ENCODE measurements at regions not wholly inside any gene's neighbourhood (a gene's known extent, or its start where the extent isn't known, plus 50 kb on each side); places are given as distances from the start of the nearest gene placed in this dataset.

DNA sequence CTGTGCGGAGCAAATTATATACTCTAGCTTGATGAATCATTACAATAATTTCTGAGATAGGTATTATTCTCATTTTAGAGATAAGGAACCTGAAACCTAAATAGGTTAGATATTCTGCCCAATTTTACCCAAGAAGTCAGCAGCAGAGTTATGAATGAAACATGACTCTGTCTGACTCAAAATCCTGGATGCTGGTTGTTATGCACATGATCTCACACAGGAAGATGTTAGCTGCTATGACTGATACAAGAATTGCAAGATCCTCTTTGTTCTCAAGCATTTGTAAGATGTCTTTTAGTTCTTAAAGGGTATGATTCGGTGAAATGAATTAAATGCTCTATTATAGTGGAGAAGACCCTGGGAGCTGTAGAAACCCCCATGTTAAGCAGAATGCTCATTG is 447.8 kb downstream of the KIF2B start:
- no peak for DNase-seq
- BruUV-seq (replicated peaks), result no TSS peak
- intact Hi-C loops (cut with micrococcal nuclease; ENCODE audit: unreplicated experiment), result no loop called here
- no peaks in the 10 kb centered on the region for H3K36me3 ChIP-seq (ENCODE audit: control insufficient read depth, insufficient read depth, low read length)
- H3K4me3 ChIP-seq (ENCODE audit: low read depth, low read length), result no peak overlapping the region
- no peaks in the 10 kb centered on the region for H3K27me3 ChIP-seq (replicated peaks; ENCODE audit: control insufficient read depth, insufficient read depth, low read length)
- H3K27ac Mint-ChIP-seq (ENCODE audit: unreplicated experiment), result no peak overlapping the region
- TF ChIP-seq, protein P1, sequence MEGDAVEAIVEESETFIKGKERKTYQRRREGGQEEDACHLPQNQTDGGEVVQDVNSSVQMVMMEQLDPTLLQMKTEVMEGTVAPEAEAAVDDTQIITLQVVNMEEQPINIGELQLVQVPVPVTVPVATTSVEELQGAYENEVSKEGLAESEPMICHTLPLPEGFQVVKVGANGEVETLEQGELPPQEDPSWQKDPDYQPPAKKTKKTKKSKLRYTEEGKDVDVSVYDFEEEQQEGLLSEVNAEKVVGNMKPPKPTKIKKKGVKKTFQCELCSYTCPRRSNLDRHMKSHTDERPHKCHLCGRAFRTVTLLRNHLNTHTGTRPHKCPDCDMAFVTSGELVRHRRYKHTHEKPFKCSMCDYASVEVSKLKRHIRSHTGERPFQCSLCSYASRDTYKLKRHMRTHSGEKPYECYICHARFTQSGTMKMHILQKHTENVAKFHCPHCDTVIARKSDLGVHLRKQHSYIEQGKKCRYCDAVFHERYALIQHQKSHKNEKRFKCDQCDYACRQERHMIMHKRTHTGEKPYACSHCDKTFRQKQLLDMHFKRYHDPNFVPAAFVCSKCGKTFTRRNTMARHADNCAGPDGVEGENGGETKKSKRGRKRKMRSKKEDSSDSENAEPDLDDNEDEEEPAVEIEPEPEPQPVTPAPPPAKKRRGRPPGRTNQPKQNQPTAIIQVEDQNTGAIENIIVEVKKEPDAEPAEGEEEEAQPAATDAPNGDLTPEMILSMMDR (IDR thresholded peaks at IDR 0.05; ENCODE audit: insufficient read depth in 1 of 2, low read depth in 1 of 2, low read length in 1 of 2, severe bottlenecking in 1 of 2, unreplicated experiment in 1 of 2), result no peak
- no peaks in the 10 kb centered on the region for H3K27me3 Mint-ChIP-seq (ENCODE audit: insufficient read depth, unreplicated experiment)
- peaks cover 11% of the 10 kb centered on the region for H3K9me3 Mint-ChIP-seq (ENCODE audit: unreplicated experiment)
- H3K4me1 ChIP-seq, result 0 out of 2 replicates have a peak, but pooled peaks cover 3% of the 10 kb centered on the region
- CTCF ChIA-PET, result interaction anchor here (0.7 kb wide), 1 partner anchor 17 kb away, joined by 3 read pairs; no protein-coding TSS in a partner anchor
- no peaks in the 10 kb centered on the region for H3K36me3 Mint-ChIP-seq (ENCODE audit: insufficient read depth, unreplicated experiment)
- no peaks in the 10 kb centered on the region for H3K4me1 Mint-ChIP-seq (ENCODE audit: low read depth, unreplicated experiment)
- POLR2A ChIA-PET, result no interaction called here
- no peaks in the 10 kb centered on the region for H3K9me3 ChIP-seq
- no peak overlapping the region for H3K4me3 Mint-ChIP-seq (ENCODE audit: unreplicated experiment)

DNA sequence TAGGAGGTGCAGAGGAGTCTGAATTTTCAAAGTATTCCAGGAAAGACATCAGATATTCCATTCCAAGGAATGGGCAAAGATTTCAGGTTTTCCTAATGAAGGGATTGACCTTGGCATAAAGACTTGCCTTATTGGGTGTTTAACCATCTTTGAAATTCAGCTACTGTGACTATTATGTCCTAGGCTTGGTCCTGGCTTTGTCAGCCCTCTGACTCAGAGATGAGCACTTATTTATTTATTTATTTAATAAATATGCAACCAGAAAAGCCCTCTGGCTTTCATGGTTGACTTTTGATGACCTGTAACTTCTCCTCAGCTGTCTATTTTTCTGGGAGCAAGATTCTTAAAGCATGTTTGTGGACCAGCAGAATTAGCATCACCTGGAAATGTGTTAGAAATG is 455.1 kb downstream of the KIF2B start:
- no TSS peak for BruUV-seq (replicated peaks)
- TF ChIP-seq, protein P1 (IDR thresholded peaks at IDR 0.05; ENCODE audit: insufficient read depth in 1 of 2, low read depth in 1 of 2, low read length in 1 of 2, severe bottlenecking in 1 of 2, unreplicated experiment in 1 of 2), result no peak
- H3K9me3 ChIP-seq, result no peaks in the 10 kb centered on the region
- POLR2A ChIA-PET, result no interaction called here
- no peaks in the 10 kb centered on the region for H3K27me3 ChIP-seq (replicated peaks; ENCODE audit: control insufficient read depth, insufficient read depth, low read length)
- no peak overlapping the region for H3K4me3 ChIP-seq (ENCODE audit: low read depth, low read length)
- no peaks in the 10 kb centered on the region for H3K27me3 Mint-ChIP-seq (ENCODE audit: insufficient read depth, unreplicated experiment)
- no peaks in the 10 kb centered on the region for H3K4me1 ChIP-seq
- no peaks in the 10 kb centered on the region for H3K36me3 Mint-ChIP-seq (ENCODE audit: insufficient read depth, unreplicated experiment)
- H3K4me3 Mint-ChIP-seq (ENCODE audit: unreplicated experiment), result no peak overlapping the region
- H3K27ac Mint-ChIP-seq (ENCODE audit: unreplicated experiment), result no peak overlapping the region
- H3K9me3 Mint-ChIP-seq (ENCODE audit: unreplicated experiment), result no peaks in the 10 kb centered on the region
- CTCF ChIA-PET, result no interaction called here
- H3K4me1 Mint-ChIP-seq (ENCODE audit: low read depth, unreplicated experiment), result no peaks in the 10 kb centered on the region
- H3K36me3 ChIP-seq (ENCODE audit: control insufficient read depth, insufficient read depth, low read length), result no peaks in the 10 kb centered on the region
- intact Hi-C loops (cut with micrococcal nuclease; ENCODE audit: unreplicated experiment), result no loop called here
- no peak for DNase-seq

DNA sequence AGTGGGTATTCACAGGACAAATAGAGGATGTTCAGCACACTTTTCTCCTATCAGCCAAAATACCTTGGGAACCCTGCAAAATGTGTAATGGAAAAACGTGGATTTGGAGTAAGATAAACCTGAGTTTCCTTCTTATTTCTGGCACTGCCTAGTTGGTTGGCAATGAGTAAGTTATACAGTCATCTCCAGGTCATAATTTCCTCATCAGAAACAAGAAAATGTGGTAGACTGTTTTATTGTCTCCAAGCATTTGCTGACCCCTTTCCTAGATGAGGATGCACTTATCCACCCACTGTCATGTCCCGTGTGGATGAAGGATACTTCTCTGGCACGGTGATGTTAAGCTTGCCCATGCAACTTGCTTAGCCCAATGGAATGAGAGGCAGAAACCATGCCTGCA is 458.0 kb downstream of the KIF2B start:
- POLR2A ChIA-PET, result no interaction called here
- H3K9me3 ChIP-seq, result no peaks in the 10 kb centered on the region
- intact Hi-C loops (cut with micrococcal nuclease; ENCODE audit: unreplicated experiment), result no loop called here
- CTCF ChIA-PET, result no interaction called here
- no peaks in the 10 kb centered on the region for H3K9me3 Mint-ChIP-seq (ENCODE audit: unreplicated experiment)
- BruUV-seq (replicated peaks), result no TSS peak
- H3K27ac Mint-ChIP-seq (ENCODE audit: unreplicated experiment), result no peak overlapping the region
- no peak overlapping the region for H3K4me3 Mint-ChIP-seq (ENCODE audit: unreplicated experiment)
- H3K4me3 ChIP-seq (ENCODE audit: low read depth, low read length), result no peak overlapping the region
- no peaks in the 10 kb centered on the region for H3K4me1 Mint-ChIP-seq (ENCODE audit: low read depth, unreplicated experiment)
- H3K27me3 ChIP-seq (replicated peaks; ENCODE audit: control insufficient read depth, insufficient read depth, low read length), result no peaks in the 10 kb centered on the region
- H3K4me1 ChIP-seq, result no peaks in the 10 kb centered on the region
- H3K27me3 Mint-ChIP-seq (ENCODE audit: insufficient read depth, unreplicated experiment), result no peaks in the 10 kb centered on the region
- TF ChIP-seq, protein P1 (IDR thresholded peaks at IDR 0.05; ENCODE audit: insufficient read depth in 1 of 2, low read depth in 1 of 2, low read length in 1 of 2, severe bottlenecking in 1 of 2, unreplicated experiment in 1 of 2), result no peak
- no peaks in the 10 kb centered on the region for H3K36me3 ChIP-seq (ENCODE audit: control insufficient read depth, insufficient read depth, low read length)
- DNase-seq, result no peak
- H3K36me3 Mint-ChIP-seq (ENCODE audit: insufficient read depth, unreplicated experiment), result no peaks in the 10 kb centered on the region
